ENCODE measurements at regions not wholly inside any gene's neighbourhood (a gene's known extent, or its start where the extent isn't known, plus 50 kb on each side); places are given as distances from the start of the nearest gene placed in this dataset.

DNA sequence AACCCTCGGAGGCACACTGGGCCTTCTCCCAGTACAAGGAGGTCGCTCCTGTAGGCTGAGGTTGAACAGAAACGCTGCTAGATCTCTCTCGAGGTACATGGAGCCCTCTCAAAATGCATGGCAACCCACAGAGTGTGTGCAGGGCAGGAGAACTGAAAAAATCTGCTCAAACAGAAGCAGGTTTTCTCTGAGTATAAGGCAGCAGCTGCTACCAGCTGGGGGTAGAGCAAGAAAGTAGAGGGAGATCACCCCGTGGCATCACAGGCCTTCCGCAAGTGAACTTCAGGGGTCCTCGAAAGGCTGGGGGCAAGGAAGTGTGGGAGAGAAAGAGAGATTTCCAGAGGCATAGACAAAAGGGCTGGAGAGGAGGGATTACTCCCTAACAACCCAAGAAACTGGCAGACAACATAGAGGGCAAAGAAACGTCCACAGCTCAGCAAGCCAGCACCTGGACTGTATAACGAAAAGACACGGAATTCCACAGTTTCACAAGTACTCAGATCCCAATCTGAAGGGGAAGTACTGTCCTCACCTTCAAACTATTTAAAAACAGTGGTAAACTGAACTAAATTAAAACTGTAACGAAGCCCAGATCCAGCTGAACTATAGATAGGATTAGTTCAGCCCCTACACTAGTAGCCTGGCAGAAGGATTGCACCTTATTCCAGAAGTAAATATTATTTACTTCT lies 299.2 kb downstream of the IPMK start:
- TF ChIP-seq, protein P1, sequence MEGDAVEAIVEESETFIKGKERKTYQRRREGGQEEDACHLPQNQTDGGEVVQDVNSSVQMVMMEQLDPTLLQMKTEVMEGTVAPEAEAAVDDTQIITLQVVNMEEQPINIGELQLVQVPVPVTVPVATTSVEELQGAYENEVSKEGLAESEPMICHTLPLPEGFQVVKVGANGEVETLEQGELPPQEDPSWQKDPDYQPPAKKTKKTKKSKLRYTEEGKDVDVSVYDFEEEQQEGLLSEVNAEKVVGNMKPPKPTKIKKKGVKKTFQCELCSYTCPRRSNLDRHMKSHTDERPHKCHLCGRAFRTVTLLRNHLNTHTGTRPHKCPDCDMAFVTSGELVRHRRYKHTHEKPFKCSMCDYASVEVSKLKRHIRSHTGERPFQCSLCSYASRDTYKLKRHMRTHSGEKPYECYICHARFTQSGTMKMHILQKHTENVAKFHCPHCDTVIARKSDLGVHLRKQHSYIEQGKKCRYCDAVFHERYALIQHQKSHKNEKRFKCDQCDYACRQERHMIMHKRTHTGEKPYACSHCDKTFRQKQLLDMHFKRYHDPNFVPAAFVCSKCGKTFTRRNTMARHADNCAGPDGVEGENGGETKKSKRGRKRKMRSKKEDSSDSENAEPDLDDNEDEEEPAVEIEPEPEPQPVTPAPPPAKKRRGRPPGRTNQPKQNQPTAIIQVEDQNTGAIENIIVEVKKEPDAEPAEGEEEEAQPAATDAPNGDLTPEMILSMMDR (IDR thresholded peaks at IDR 0.05), result no peak
- TF ChIP-seq POLR2A (IDR thresholded peaks at IDR 0.05), result no peak

Data from esophagus squamous epithelium (tissue), 4 donors.